Prostate gland (tissue), 2 donors: ENCODE measurements at regions not wholly inside any gene's neighbourhood (a gene's known extent, or its start where the extent isn't known, plus 50 kb on each side); places are given as distances from the start of the nearest gene placed in this dataset.

ENCODE experiments used
- POLR2A ChIP-seq: fragments of 450-650 bp; IDR thresholded peaks from one replicate; pipeline ENCODE4 v1.6.1; 2016; ENCODE audit warnings: antibody characterized with exemption, mild to moderate bottlenecking
- TF ChIP-seq, protein P1 (sequence below), 4 experiments: fragments of 200-600 bp in 2 of 4; fragments of 450-650 bp in 2 of 4; sonication (generic) in 2 of 4; IDR thresholded peaks; 1 replicate in 3 of 4; 2 replicates in 1 of 4; pipeline ENCODE4 v1.5.1; 2016 to 2019; ENCODE audit warnings: antibody characterized with exemption in 4 of 4, mild to moderate bottlenecking in 2 of 4, moderate library complexity in 2 of 4

DNA sequence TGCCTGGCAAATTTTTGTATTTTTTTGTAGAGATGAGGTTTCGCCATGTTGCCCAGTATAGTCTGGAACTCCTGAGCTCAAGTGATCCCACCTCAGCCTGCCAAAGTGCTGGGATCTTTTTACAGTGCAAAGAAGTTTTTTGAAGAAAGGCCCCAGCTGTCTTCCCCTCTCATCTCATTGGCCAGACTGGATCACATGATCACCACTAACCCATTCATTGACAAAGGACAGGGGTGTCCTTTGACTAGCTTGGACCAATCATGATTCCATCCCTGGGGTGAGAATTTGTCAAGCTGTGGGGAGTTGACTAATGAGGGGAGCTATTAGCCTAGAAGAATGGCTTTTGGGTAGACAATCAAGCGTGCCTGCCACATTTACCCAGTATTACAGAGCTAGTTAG, 232.9 kb upstream of the TANK start:
- TF ChIP-seq, protein P1, sequence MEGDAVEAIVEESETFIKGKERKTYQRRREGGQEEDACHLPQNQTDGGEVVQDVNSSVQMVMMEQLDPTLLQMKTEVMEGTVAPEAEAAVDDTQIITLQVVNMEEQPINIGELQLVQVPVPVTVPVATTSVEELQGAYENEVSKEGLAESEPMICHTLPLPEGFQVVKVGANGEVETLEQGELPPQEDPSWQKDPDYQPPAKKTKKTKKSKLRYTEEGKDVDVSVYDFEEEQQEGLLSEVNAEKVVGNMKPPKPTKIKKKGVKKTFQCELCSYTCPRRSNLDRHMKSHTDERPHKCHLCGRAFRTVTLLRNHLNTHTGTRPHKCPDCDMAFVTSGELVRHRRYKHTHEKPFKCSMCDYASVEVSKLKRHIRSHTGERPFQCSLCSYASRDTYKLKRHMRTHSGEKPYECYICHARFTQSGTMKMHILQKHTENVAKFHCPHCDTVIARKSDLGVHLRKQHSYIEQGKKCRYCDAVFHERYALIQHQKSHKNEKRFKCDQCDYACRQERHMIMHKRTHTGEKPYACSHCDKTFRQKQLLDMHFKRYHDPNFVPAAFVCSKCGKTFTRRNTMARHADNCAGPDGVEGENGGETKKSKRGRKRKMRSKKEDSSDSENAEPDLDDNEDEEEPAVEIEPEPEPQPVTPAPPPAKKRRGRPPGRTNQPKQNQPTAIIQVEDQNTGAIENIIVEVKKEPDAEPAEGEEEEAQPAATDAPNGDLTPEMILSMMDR (IDR thresholded peaks at IDR 0.05) = no peak
- no peak for TF ChIP-seq POLR2A
